Effector memory CD4-positive, alpha-beta T cell (primary cell): ENCODE measurements at regions not wholly inside any gene's neighbourhood (a gene's known extent, or its start where the extent isn't known, plus 50 kb on each side); places are given as distances from the start of the nearest gene placed in this dataset.
"Not testable (repeated sequence)": the region's sequence is repeated elsewhere in the genome, so short reads cannot be mapped to it uniquely, and the experiment has no call there.

Source experiments
- DNase-seq, 3 donors: peaks; one replicate each; pipeline ENCODE4 v3.0.0-alpha.2; 2020
- H3K27ac ChIP-seq: 2 replicates; pipeline ENCODE4 v1.7.0; 2013; ENCODE audit warnings: mild to moderate bottlenecking, low read length, moderate library complexity; ENCODE audit not compliant: insufficient read depth, poor library complexity, severe bottlenecking
- H3K27me3 ChIP-seq: replicated peaks from 2 replicates; pipeline ENCODE4 v1.7.0; 2013; ENCODE audit warnings: mild to moderate bottlenecking, low read length; ENCODE audit not compliant: insufficient read depth, control insufficient read depth, poor library complexity, severe bottlenecking
- H3K36me3 ChIP-seq: 2 replicates; pipeline ENCODE4 v1.7.0; 2013; ENCODE audit warnings: mild to moderate bottlenecking, low read length, moderate library complexity; ENCODE audit not compliant: control insufficient read depth, insufficient read depth
- H3K4me1 ChIP-seq: 2 replicates; pipeline ENCODE4 v1.7.0; 2013; ENCODE audit warnings: low read length, mild to moderate bottlenecking; ENCODE audit not compliant: control insufficient read depth, insufficient read depth, poor library complexity, severe bottlenecking
- H3K4me3 ChIP-seq: 2 replicates; pipeline ENCODE4 v1.7.0; 2013; ENCODE audit warnings: low read length, low read depth, mild to moderate bottlenecking; ENCODE audit not compliant: insufficient read depth, poor library complexity, severe bottlenecking
- H3K9me3 ChIP-seq: 2 replicates; pipeline ENCODE4 v1.7.0; 2013; ENCODE audit warnings: mild to moderate bottlenecking, low read length, moderate library complexity; ENCODE audit not compliant: control insufficient read depth

GRCh38 chr14:48285217-48285616 is 609.8 kb upstream of the MDGA2 start:
- H3K4me3 ChIP-seq, H3K9me3 ChIP-seq, H3K27me3 ChIP-seq, DNase-seq, H3K36me3 ChIP-seq, H3K4me1 ChIP-seq, H3K27ac ChIP-seq: not testable (repeated sequence)

GRCh38 chr14:48275301-48275700 is 599.9 kb upstream of the MDGA2 start:
- Histone ChIP-seq H3K4me3 (no peak overlapping the region), H3K27me3 (no peaks in the 10 kb centered on the region), H3K27ac (no peak overlapping the region), H3K36me3 (no peaks in the 10 kb centered on the region), H3K9me3 (no peaks in the 10 kb centered on the region), H3K4me1 (no peaks in the 10 kb centered on the region)
- no peak for DNase-seq

GRCh38 chr14:48274826-48275225 is 599.4 kb upstream of the MDGA2 start:
- DNase-seq, result no peak
- no peaks in the 10 kb centered on the region for H3K4me1 ChIP-seq
- no peaks in the 10 kb centered on the region for H3K9me3 ChIP-seq
- H3K27me3 ChIP-seq, result no peaks in the 10 kb centered on the region
- H3K36me3 ChIP-seq, result no peaks in the 10 kb centered on the region
- no peak overlapping the region for H3K27ac ChIP-seq
- no peak overlapping the region for H3K4me3 ChIP-seq

GRCh38 chr14:48267926-48268325 is 592.5 kb upstream of the MDGA2 start:
- not testable (repeated sequence) for DNase-seq, H3K9me3 ChIP-seq, H3K27ac ChIP-seq, H3K36me3 ChIP-seq, H3K4me1 ChIP-seq, H3K27me3 ChIP-seq, H3K4me3 ChIP-seq

- not testable (repeated sequence) for H3K4me1 ChIP-seq, DNase-seq
Measured at GRCh38 chr14:48266201-48266600, 590.8 kb upstream of the MDGA2 start.

GRCh38 chr14:48261436-48261835 is 586.0 kb upstream of the MDGA2 start:
- H3K4me1 ChIP-seq, result no peaks in the 10 kb centered on the region
- no peaks in the 10 kb centered on the region for H3K36me3 ChIP-seq
- H3K9me3 ChIP-seq, result no peaks in the 10 kb centered on the region
- H3K27me3 ChIP-seq, result no peaks in the 10 kb centered on the region
- no peak overlapping the region for H3K27ac ChIP-seq
- H3K4me3 ChIP-seq, result no peak overlapping the region
- DNase-seq, result no peak

More at GRCh38 chr14:48266201-48266600, 590.8 kb upstream of the MDGA2 start:
- not testable (repeated sequence) for H3K4me3 ChIP-seq, H3K27ac ChIP-seq, H3K9me3 ChIP-seq, H3K27me3 ChIP-seq, H3K36me3 ChIP-seq

GRCh38 chr14:48260394-48261295 is 585.2 kb upstream of the MDGA2 start:
- H3K36me3 ChIP-seq, DNase-seq, H3K27ac ChIP-seq, H3K4me3 ChIP-seq, H3K9me3 ChIP-seq, H3K4me1 ChIP-seq, H3K27me3 ChIP-seq: not testable (repeated sequence)

- not testable (repeated sequence) for H3K4me3 ChIP-seq, H3K9me3 ChIP-seq, H3K36me3 ChIP-seq, H3K27ac ChIP-seq, DNase-seq, H3K4me1 ChIP-seq, H3K27me3 ChIP-seq
Measured at GRCh38 chr14:48259876-48260275, 584.5 kb upstream of the MDGA2 start.

- not testable (repeated sequence) for H3K4me3 ChIP-seq, H3K27me3 ChIP-seq, H3K9me3 ChIP-seq, DNase-seq, H3K4me1 ChIP-seq, H3K27ac ChIP-seq, H3K36me3 ChIP-seq
Measured at GRCh38 chr14:48259232-48259631, 583.8 kb upstream of the MDGA2 start.

GRCh38 chr14:48258703-48259102 is 583.3 kb upstream of the MDGA2 start:
- H3K4me3 ChIP-seq, H3K4me1 ChIP-seq, H3K36me3 ChIP-seq, H3K27me3 ChIP-seq, H3K27ac ChIP-seq, DNase-seq, H3K9me3 ChIP-seq: not testable (repeated sequence)
